ENCODE measurements at regions not wholly inside any gene's neighbourhood (a gene's known extent, or its start where the extent isn't known, plus 50 kb on each side); places are given as distances from the start of the nearest gene placed in this dataset.

DNA sequence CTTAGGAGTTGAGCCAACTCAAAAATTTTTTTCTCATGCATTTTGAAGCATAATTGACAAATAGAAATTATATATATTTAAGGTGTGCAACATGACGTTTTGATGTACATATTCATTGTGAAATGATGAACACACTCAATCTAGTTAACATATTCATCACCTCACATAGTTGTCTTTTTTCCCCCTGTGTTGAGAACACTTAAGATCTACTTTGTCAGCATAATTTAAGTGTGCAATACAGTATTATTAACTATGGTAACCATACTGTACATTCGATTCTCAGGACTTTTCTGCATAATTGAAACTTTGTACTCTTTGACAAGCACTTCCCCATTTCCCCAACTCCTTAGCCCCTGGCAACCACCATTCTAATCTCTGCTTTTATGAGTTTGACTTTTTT is 192.2 kb upstream of the ZKSCAN2 start:
- ChIA-PET POLR2A (no interaction called here), CTCF (no interaction called here), SMC1A (ENCODE audit: uncharacterized antibody, unreplicated experiment) (no interaction called here), RAD21 (ENCODE audit: unreplicated experiment) (no interaction called here)
- no peak overlapping the region for H3K4me2 ChIP-seq (ENCODE audit: control insufficient read depth, insufficient read depth)
- ATAC-seq (no peak), FAIRE-seq (no peak), DNase-seq (ENCODE audit: low read depth, low spot score) (no peak)
- no peak overlapping the region for H3K9ac ChIP-seq (ENCODE audit: control insufficient read depth, insufficient read depth, low read length)
- 7% methylated on average over 2 of the region's 2 CpGs for WGBS (ENCODE audit: insufficient coverage, insufficient replicate concordance, low lambda C conversion rate, missing lambda C conversion rate)
- intact Hi-C loops (cut with micrococcal nuclease; ENCODE audit: unreplicated experiment) = no loop called here
- no peaks in the 10 kb centered on the region for H3K4me1 ChIP-seq (ENCODE audit: control insufficient read depth, insufficient read depth, low read length)
- no TSS peak for BruUV-seq (replicated peaks)
- no peaks in the 10 kb centered on the region for H4K20me1 ChIP-seq (ENCODE audit: control insufficient read depth, insufficient read depth)
- TF ChIP-seq MYC (IDR thresholded peaks at IDR 0.05; ENCODE audit: insufficient read depth, insufficient read length, insufficient replicate concordance, low read length, severe bottlenecking) (no peak), YY1 (IDR thresholded peaks at IDR 0.05; ENCODE audit: low read depth, low read length) (no peak), GATAD2B (conservative IDR thresholded peaks at IDR 0.05; ENCODE audit: low read depth) (no peak), MTA3 (IDR thresholded peaks at IDR 0.05; ENCODE audit: borderline replicate concordance, low read length) (no peak), SP1 (IDR thresholded peaks at IDR 0.05; ENCODE audit: low read depth, low read length) (no peak), MAX (IDR thresholded peaks at IDR 0.05; ENCODE audit: low read depth, low read length) (no peak), SRF (IDR thresholded peaks at IDR 0.05; ENCODE audit: low read depth in 2 of 2, low read length in 2 of 2) (no peak), POLR2AphosphoS5 (IDR thresholded peaks at IDR 0.05; ENCODE audit: low read length) (no peak), ESRRA (IDR thresholded peaks at IDR 0.05; ENCODE audit: low read length) (no peak), EP300 (IDR thresholded peaks at IDR 0.05; ENCODE audit: borderline replicate concordance in 1 of 2, control insufficient read depth in 1 of 2, low read depth in 2 of 2, low read length in 2 of 2) (no peak), RFX5 (IDR thresholded peaks at IDR 0.05; ENCODE audit: low read depth, low read length) (no peak), SMAD5 (IDR thresholded peaks at IDR 0.05; ENCODE audit: low read depth) (no peak), NFYB (IDR thresholded peaks at IDR 0.05; ENCODE audit: insufficient read depth, low read depth, low read length) (no peak)
- TF ChIP-seq, protein P1, sequence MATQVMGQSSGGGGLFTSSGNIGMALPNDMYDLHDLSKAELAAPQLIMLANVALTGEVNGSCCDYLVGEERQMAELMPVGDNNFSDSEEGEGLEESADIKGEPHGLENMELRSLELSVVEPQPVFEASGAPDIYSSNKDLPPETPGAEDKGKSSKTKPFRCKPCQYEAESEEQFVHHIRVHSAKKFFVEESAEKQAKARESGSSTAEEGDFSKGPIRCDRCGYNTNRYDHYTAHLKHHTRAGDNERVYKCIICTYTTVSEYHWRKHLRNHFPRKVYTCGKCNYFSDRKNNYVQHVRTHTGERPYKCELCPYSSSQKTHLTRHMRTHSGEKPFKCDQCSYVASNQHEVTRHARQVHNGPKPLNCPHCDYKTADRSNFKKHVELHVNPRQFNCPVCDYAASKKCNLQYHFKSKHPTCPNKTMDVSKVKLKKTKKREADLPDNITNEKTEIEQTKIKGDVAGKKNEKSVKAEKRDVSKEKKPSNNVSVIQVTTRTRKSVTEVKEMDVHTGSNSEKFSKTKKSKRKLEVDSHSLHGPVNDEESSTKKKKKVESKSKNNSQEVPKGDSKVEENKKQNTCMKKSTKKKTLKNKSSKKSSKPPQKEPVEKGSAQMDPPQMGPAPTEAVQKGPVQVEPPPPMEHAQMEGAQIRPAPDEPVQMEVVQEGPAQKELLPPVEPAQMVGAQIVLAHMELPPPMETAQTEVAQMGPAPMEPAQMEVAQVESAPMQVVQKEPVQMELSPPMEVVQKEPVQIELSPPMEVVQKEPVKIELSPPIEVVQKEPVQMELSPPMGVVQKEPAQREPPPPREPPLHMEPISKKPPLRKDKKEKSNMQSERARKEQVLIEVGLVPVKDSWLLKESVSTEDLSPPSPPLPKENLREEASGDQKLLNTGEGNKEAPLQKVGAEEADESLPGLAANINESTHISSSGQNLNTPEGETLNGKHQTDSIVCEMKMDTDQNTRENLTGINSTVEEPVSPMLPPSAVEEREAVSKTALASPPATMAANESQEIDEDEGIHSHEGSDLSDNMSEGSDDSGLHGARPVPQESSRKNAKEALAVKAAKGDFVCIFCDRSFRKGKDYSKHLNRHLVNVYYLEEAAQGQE (IDR thresholded peaks at IDR 0.05; ENCODE audit: low read depth, low read length) = no peak
- TF ChIP-seq, protein P2, sequence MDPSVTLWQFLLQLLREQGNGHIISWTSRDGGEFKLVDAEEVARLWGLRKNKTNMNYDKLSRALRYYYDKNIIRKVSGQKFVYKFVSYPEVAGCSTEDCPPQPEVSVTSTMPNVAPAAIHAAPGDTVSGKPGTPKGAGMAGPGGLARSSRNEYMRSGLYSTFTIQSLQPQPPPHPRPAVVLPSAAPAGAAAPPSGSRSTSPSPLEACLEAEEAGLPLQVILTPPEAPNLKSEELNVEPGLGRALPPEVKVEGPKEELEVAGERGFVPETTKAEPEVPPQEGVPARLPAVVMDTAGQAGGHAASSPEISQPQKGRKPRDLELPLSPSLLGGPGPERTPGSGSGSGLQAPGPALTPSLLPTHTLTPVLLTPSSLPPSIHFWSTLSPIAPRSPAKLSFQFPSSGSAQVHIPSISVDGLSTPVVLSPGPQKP (IDR thresholded peaks at IDR 0.05; ENCODE audit: low read depth, low read length) = no peak
- TF ChIP-seq, protein P3, sequence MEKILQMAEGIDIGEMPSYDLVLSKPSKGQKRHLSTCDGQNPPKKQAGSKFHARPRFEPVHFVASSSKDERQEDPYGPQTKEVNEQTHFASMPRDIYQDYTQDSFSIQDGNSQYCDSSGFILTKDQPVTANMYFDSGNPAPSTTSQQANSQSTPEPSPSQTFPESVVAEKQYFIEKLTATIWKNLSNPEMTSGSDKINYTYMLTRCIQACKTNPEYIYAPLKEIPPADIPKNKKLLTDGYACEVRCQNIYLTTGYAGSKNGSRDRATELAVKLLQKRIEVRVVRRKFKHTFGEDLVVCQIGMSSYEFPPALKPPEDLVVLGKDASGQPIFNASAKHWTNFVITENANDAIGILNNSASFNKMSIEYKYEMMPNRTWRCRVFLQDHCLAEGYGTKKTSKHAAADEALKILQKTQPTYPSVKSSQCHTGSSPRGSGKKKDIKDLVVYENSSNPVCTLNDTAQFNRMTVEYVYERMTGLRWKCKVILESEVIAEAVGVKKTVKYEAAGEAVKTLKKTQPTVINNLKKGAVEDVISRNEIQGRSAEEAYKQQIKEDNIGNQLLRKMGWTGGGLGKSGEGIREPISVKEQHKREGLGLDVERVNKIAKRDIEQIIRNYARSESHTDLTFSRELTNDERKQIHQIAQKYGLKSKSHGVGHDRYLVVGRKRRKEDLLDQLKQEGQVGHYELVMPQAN (conservative IDR thresholded peaks at IDR 0.05) = no peak
- TF ChIP-seq, protein P4, sequence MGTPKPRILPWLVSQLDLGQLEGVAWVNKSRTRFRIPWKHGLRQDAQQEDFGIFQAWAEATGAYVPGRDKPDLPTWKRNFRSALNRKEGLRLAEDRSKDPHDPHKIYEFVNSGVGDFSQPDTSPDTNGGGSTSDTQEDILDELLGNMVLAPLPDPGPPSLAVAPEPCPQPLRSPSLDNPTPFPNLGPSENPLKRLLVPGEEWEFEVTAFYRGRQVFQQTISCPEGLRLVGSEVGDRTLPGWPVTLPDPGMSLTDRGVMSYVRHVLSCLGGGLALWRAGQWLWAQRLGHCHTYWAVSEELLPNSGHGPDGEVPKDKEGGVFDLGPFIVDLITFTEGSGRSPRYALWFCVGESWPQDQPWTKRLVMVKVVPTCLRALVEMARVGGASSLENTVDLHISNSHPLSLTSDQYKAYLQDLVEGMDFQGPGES (IDR thresholded peaks at IDR 0.05) = no peak
- H2AFZ ChIP-seq (ENCODE audit: control insufficient read depth, low read depth, low read length) = no peak overlapping the region
- H3K27me3 ChIP-seq (replicated peaks in 1 of 2; ENCODE audit: control insufficient read depth in 2 of 2, insufficient read depth in 2 of 2, low read length in 1 of 2) = no peaks in the 10 kb centered on the region; a peak in 1 of 4 replicates
- H3K9me3 ChIP-seq (replicated peaks; ENCODE audit: control insufficient read depth, insufficient read depth, low read length) = no peaks in the 10 kb centered on the region
- in situ Hi-C loops (cut with MboI) = no loop called here
- no peaks in the 10 kb centered on the region for H3K79me2 ChIP-seq (ENCODE audit: control insufficient read depth, insufficient read depth, low read length)
- no peak overlapping the region for H3K4me3 ChIP-seq
- H3K27ac ChIP-seq (ENCODE audit: control insufficient read depth, insufficient read depth) = no peak overlapping the region
- H3K36me3 ChIP-seq (ENCODE audit: control insufficient read depth in 2 of 2, insufficient read depth in 2 of 2, low read length in 1 of 2) = no peaks in the 10 kb centered on the region

Data from GM12878 (cell line).